ENCODE measurements at regions not wholly inside any gene's neighbourhood (a gene's known extent, or its start where the extent isn't known, plus 50 kb on each side); places are given as distances from the start of the nearest gene placed in this dataset.
"Not testable (repeated sequence)": the region's sequence is repeated elsewhere in the genome, so short reads cannot be mapped to it uniquely, and the experiment has no call there.

DNA sequence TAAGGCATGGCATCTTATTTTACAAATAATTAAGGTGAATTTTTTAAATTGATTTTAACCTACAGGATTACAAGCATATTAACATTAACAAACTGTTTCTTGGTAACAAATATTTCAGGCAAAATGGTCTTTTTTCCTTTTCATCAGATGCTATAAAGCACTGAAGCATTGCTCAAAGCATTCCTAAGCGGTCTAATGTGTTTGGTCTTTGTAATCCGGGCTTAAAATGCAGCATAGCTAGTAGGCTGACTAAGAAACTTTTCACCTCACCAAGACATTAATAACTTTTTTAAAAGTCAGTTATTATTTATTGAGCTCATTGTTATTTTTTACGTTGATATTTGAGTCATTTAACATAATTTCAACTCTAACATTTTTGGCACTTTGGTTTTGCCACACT lies 538.8 kb upstream of the SLC39A10 start:
- ATAC-seq: no peak
- no peak for DNase-seq (ENCODE audit: low spot score)

DNA sequence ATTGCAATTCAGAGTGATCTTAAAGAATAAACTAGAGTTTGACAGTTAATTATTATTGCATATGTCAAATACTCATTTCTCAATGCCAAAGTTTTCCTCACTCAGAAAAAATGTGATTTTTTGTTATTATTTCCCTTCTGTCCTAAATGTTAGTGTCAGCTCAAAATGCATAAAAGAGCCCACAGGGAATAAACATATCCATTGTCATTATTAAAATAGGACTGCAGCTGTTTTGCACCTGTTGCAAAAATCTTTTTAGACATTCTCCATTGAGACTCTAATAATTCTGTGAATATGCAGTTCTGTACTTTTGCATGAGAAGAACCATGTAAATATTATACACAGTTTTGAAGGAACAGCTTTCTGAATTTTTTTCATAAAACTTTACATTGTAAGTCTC lies 540.0 kb upstream of the SLC39A10 start:
- DNase-seq (ENCODE audit: low spot score): no peak
- ATAC-seq: no peak

- ATAC-seq: no peak
These were observed 541.3 kb upstream of the SLC39A10 start for GRCh38 chr2:195115738-195116137.

GRCh38 chr2:195108182-195108581 lies 548.8 kb upstream of the SLC39A10 start:
- DNase-seq (ENCODE audit: low spot score): no peak
- ATAC-seq: no peak

More at GRCh38 chr2:195115738-195116137, 541.3 kb upstream of the SLC39A10 start:
- no peak for DNase-seq (ENCODE audit: low spot score)

GRCh38 chr2:195106681-195107380 lies 550.2 kb upstream of the SLC39A10 start:
- DNase-seq (ENCODE audit: low spot score) (no peak), ATAC-seq (no peak)

DNA sequence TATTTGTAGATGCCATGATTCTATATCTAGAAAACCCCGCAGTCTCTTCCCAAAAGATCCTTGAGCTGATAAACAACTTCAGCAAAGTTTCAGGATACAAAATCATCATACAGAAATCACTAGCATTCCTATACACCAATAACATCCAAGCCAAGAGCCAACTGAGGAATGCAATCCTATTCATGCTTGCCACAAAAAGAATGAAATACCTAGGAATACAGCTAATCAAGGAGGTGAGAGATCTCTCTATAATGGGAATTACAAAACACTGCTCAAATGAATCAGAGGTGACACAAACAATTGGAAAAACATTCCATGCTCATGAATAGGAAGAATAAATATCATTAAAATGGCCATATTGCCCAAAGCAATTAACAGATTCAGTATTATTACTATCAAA lies 551.4 kb upstream of the SLC39A10 start:
- ATAC-seq: no peak

DNA sequence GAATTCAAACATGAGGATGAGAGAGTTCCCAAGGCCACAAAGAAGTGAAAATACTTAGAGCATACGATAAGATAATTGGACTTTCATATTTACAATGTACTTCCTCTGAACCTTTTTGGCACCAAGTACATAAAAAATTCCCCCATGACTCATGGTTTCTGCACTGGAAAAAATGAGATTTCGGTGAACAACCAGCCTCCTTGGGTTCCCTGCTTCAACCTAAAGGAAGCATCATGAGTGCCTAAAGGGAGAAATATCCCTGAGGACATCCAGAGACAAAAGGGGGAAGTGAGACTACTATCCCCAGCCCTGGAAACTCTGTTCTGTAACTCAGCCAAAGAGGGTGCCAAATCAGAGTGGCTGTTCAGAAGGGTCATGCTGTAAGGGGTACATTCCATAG lies 562.7 kb upstream of the SLC39A10 start:
- DNase-seq (ENCODE audit: low spot score) (no peak), ATAC-seq (no peak)

More for the DNA sequence above, 551.4 kb upstream of the SLC39A10 start:
- no peak for DNase-seq (ENCODE audit: low spot score)

GRCh38 chr2:195092341-195092740 lies 564.7 kb upstream of the SLC39A10 start:
- DNase-seq (ENCODE audit: low spot score): no peak

DNA sequence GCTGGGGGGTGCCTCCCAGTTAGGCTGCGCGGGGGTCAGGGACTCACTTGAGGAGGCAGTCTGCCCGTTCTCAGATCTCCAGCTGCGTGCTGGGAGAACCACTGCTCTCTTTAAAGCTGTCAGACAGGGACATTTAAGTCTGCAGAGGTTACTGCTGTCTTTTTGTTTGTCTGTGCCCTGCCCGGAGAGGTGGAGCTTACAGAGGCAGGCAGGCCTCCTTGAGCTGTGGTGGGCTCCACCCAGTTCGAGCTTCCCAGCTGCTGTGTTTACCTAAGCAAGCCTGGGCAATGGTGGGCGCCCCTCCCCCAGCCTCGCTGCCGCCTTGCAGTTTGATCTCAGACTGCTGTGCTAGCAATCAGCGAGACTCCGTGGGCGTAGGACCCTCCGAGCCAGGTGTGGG lies 584.2 kb upstream of the SLC39A10 start:
- ATAC-seq; DNase-seq (ENCODE audit: low spot score): not testable (repeated sequence)

More at GRCh38 chr2:195092341-195092740, 564.7 kb upstream of the SLC39A10 start:
- ATAC-seq: no peak

GRCh38 chr2:195057001-195057400 lies 600.0 kb upstream of the SLC39A10 start:
- DNase-seq (ENCODE audit: low spot score): no peak
- ATAC-seq: no peak

DNA sequence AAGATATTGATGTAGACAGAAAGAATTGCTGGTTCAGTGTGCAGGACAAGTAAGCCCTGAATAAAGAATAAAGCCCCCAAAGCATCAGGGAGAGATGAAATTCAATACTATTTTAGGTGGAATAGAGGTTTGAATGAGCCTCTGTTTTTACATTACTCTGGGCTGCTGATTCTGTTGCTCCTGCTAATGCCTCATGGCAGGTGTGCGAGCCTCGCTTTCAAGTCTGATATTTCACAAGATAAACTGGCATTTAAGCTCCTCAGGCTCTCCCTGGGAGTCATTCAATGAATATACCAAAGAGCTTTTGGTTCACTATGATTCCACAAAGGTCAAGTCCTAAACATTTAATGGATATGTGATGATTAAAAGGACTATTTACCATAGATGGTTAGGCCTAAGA lies 601.0 kb upstream of the SLC39A10 start:
- no peak for ATAC-seq

DNA sequence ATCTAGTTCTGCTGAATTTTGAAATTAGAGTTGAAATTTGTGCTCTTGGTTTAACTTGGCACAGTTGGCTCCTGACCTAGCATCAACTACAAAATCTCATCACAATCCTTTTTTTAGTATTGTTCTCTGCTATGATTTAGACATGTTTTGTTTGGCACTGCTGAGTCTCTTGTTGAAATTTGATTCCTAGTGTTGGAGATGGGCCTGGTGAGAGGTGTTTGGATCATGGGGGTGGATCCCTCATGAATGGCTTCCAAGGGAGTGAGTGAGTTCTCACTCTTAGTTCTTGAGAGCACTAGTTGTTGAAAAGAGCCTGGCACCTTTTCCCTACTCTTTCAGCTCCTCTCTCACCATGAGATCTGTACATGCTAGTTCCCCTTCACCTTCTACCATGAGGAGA lies 605.6 kb upstream of the SLC39A10 start:
- DNase-seq (ENCODE audit: low spot score): no peak
- no peak for ATAC-seq

More for the DNA sequence above, 601.0 kb upstream of the SLC39A10 start:
- DNase-seq (ENCODE audit: low spot score): no peak

- DNase-seq (ENCODE audit: low spot score) (no peak), ATAC-seq (no peak)
These were observed 607.5 kb upstream of the SLC39A10 start for GRCh38 chr2:195049372-195050031.

DNA sequence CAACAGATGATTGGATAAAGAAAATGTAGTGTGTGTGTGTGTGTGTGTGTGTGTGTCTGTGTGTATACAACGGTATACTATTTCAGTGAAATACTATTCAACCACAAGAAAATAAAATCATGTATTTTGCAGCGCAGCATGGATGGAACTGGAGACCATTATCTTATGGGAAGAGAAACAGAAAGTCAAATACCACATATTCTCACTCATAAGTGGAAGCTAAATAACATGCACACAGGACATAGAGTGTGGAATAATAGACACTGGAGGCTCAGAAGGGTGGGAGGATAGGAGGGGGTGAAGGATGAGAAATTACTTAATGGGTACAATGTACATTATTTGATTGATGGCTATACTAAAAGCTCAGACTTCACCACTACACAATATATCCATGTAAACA lies 609.1 kb upstream of the SLC39A10 start:
- ATAC-seq (no peak), DNase-seq (ENCODE audit: low spot score) (no peak)

- DNase-seq (ENCODE audit: low spot score): no peak
- ATAC-seq: no peak
These were observed 612.2 kb upstream of the SLC39A10 start for GRCh38 chr2:195044801-195045200.

DNA sequence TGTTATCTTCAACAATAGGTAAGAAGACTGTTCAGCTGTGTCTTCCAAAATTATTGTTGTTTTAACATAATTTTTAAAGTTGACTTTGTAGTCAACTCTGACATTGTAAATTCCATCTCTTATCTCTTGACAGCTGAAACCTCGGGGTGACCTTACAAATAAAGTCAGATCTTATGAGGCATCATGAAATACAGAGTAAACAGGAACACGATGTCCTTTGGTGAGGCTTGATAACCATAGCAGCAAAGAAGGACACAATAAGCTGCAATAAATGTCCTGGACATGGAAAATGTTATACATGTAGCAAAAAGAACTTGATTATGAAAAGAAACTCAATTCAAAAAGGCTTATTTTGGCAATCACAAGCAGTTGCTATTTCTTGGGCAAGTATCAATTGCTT lies 618.9 kb upstream of the SLC39A10 start:
- ATAC-seq: no peak
- no peak for DNase-seq (ENCODE audit: low spot score)

DNA sequence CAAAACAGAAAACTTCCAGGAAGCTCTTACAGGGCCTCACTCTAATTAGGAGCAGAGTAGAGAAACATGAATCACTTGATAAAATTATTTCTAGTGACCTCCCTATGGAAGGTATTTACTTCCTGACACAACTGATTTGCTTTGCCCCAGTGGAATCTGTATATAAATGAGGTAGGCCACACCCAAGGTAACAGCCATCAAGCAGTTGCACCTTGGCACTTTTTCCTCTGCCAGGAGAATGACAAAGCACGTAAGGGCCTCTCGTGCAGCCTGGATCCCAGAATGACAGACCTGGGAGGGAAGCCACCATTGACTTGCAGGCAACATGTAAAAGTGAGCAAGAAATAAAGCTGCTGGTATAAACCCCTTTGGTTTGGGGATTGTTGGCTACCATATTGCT lies 620.0 kb upstream of the SLC39A10 start:
- no peak for DNase-seq (ENCODE audit: low spot score)
- ATAC-seq: no peak

DNA sequence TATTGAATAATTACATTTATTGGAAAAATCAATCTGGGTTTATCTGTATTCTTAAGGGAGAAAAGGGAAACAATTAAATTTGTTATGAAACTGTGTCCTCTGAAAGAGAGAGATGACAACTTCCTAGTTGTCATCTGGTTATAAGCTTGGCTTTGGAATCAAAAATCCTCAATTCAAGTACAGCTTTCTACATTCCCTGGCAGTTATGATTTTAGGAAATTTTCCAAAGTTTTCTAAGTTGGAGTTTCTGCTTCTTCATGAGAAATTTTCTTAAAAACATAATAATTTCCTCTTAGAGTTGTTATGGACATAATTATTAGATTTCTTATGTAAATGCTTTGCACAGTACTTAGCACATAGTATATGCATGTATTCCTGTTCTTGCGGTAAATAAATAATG lies 625.6 kb upstream of the SLC39A10 start:
- DNase-seq (ENCODE audit: low spot score) (no peak), ATAC-seq (no peak)

GRCh38 chr2:195029804-195030654 lies 627.0 kb upstream of the SLC39A10 start:
- ATAC-seq (no peak), DNase-seq (ENCODE audit: low spot score) (no peak)

- DNase-seq (ENCODE audit: low spot score): no peak
- ATAC-seq: no peak
These were observed 629.1 kb upstream of the SLC39A10 start for GRCh38 chr2:195027947-195028346.

- ATAC-seq (no peak), DNase-seq (ENCODE audit: low spot score) (no peak)
These were observed 630.8 kb upstream of the SLC39A10 start for GRCh38 chr2:195026261-195026660.

DNA sequence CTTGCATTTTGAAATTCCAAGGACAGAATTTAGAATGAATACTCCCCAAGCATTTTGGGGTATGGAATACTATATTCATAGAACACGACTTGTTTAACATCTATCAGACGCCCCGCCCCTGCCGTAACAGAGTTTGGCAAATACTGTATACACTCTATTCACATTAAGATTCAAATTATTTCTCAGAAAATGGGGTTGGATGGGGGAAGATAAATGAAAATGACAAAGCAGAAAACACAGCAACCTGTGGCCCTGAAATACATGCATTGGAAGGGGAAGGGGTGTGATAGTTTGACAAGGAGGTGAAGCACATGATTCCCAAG lies 634.6 kb upstream of the SLC39A10 start:
- ATAC-seq: no peak
- DNase-seq (ENCODE audit: low spot score): no peak
